DOHH2 (cell line): ENCODE measurements at regions not wholly inside any gene's neighbourhood (a gene's known extent, or its start where the extent isn't known, plus 50 kb on each side); places are given as distances from the start of the nearest gene placed in this dataset.

Experiments used
- H3F3A ChIP-seq: fragments of 200-600 bp; sonication (generic), shearing (Covaris generic); 2 replicates; pipeline ENCODE4 v1.6.0; 2016; ENCODE audit warnings: antibody characterized with exemption, mild to moderate bottlenecking; ENCODE audit not compliant: control insufficient read depth, insufficient read depth
- H3K27ac ChIP-seq: fragments of 200-600 bp; sonication (generic); 2 replicates; pipeline ENCODE4 v1.5.1; 2014; ENCODE audit warnings: low read depth, mild to moderate bottlenecking, low read length, moderate library complexity
- H3K27me3 ChIP-seq: fragments of 200-600 bp; sonication (generic); 2 replicates; pipeline ENCODE4 v1.6.1; 2014; ENCODE audit warnings: mild to moderate bottlenecking, low read length, mixed read lengths; ENCODE audit not compliant: control insufficient read depth
- H3K36me3 ChIP-seq: fragments of 200-600 bp; sonication (generic); 2 replicates; pipeline ENCODE4 v1.6.1; 2014; ENCODE audit warnings: mild to moderate bottlenecking, low read length, moderate library complexity, mixed read lengths; ENCODE audit not compliant: control insufficient read depth
- H3K4me1 ChIP-seq: fragments of 200-600 bp; sonication (generic); 2 replicates; pipeline ENCODE4 v1.6.1; 2014; ENCODE audit warnings: mild to moderate bottlenecking, low read length, mixed read lengths; ENCODE audit not compliant: control insufficient read depth
- H3K4me2 ChIP-seq: fragments of 200-600 bp; sonication (generic); 2 replicates; pipeline ENCODE4 v1.6.0; 2014; ENCODE audit warnings: mild to moderate bottlenecking, low read length, moderate library complexity
- H3K4me3 ChIP-seq: fragments of 200-600 bp; sonication (generic); 2 replicates; pipeline ENCODE4 v1.5.1; 2014; ENCODE audit warnings: mild to moderate bottlenecking, low read length, mixed read lengths
- H3K79me2 ChIP-seq: fragments of 200-600 bp; sonication (generic); 2 replicates; pipeline ENCODE4 v1.6.1; 2014; ENCODE audit warnings: mild to moderate bottlenecking, low read length, mixed read lengths; ENCODE audit not compliant: control insufficient read depth
- H3K9me2 ChIP-seq: fragments of 200-600 bp; sonication (generic); replicated peaks from 2 replicates; pipeline ENCODE4 v1.6.1; 2014; ENCODE audit warnings: mild to moderate bottlenecking, low read length, mixed read lengths; ENCODE audit not compliant: control insufficient read depth
- H3K9me3 ChIP-seq: fragments of 200-600 bp; sonication (generic); 2 replicates; pipeline ENCODE4 v1.6.1; 2014; ENCODE audit warnings: antibody characterized with exemption, low read length, mixed read lengths; ENCODE audit not compliant: control insufficient read depth, insufficient read depth
- H4K20me1 ChIP-seq: fragments of 200-600 bp; sonication (generic); 2 replicates; pipeline ENCODE4 v1.6.0; 2014; ENCODE audit warnings: low read depth, mild to moderate bottlenecking, antibody characterized with exemption, low read length, moderate library complexity; ENCODE audit not compliant: control insufficient read depth, insufficient read depth
- EZH2phosphoT487 ChIP-seq: fragments of 200-600 bp; sonication (generic); IDR thresholded peaks from 2 replicates; pipeline ENCODE4 v1.6.1; 2017; ENCODE audit warnings: borderline replicate concordance, mild to moderate bottlenecking, antibody characterized with exemption, low read length, moderate library complexity, mixed read lengths
- TF ChIP-seq, protein P1 (sequence below): fragments of 200-600 bp; sonication (generic); IDR thresholded peaks from one replicate; pipeline ENCODE4 v1.5.1; 2014; ENCODE audit warnings: antibody characterized with exemption, mild to moderate bottlenecking, low read depth, low read length; ENCODE audit not compliant: poor library complexity, severe bottlenecking

DNA sequence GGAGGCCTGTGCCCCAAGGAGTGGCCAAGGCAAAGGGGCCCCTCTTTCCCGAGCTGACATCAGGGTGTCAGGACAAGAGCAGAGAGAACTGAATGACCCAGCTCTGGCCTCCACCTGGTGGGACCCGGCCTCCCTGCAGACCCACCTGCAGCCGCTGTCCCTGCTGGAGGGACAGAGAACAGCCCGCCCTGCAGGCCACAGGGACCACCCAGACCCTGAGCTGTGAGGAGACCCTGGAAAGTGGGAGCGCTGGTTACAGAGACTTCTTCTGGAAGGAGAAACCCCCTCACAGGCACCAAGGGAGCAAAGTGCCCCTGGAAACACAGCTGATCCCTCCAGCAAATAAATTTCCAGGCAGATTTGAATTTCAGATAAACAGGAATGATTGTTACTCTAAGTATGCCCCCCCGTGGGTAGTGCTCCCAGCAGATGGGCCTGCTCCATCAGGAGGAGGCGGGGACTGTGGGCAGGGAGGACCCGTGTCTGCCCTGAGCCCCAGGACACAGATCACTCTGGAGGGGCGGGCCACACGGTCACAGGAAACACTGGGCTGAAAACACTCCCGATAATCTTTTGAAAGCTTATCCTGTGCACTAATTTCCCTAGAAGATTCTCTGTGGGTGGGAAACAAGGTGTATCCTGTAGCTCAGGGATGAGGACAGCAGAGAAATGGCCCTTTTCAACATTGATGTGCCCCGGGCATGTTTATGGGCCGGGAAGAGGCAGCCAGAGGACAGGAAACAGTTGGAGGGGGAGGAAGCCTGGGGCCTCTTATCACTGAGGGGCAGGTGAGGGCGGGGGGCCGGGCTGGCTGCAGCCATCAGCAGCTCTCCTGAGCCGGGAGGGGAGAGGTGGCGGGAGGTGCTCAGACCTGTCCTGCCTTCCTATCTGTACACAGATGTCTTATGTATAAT is 276.0 kb downstream of the ADGRD1 start:
- Histone ChIP-seq H4K20me1 (no peaks in the 10 kb centered on the region), H3F3A (no peaks in the 10 kb centered on the region), H3K9me2 (no peaks in the 10 kb centered on the region), H3K27ac (no peak overlapping the region), H3K4me1 (peaks cover 28% of the 10 kb centered on the region), H3K4me2 (peak overlapping the region; percentile 24; the same call in 1 of the 2 replicates), H3K36me3 (no peaks in the 10 kb centered on the region), H3K27me3 (no peaks in the 10 kb centered on the region), H3K79me2 (no peaks in the 10 kb centered on the region), H3K4me3 (no peak overlapping the region), H3K9me3 (no peaks in the 10 kb centered on the region)
- TF ChIP-seq, protein P1, sequence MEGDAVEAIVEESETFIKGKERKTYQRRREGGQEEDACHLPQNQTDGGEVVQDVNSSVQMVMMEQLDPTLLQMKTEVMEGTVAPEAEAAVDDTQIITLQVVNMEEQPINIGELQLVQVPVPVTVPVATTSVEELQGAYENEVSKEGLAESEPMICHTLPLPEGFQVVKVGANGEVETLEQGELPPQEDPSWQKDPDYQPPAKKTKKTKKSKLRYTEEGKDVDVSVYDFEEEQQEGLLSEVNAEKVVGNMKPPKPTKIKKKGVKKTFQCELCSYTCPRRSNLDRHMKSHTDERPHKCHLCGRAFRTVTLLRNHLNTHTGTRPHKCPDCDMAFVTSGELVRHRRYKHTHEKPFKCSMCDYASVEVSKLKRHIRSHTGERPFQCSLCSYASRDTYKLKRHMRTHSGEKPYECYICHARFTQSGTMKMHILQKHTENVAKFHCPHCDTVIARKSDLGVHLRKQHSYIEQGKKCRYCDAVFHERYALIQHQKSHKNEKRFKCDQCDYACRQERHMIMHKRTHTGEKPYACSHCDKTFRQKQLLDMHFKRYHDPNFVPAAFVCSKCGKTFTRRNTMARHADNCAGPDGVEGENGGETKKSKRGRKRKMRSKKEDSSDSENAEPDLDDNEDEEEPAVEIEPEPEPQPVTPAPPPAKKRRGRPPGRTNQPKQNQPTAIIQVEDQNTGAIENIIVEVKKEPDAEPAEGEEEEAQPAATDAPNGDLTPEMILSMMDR = no peak
- TF ChIP-seq EZH2phosphoT487 = no peak

DNA sequence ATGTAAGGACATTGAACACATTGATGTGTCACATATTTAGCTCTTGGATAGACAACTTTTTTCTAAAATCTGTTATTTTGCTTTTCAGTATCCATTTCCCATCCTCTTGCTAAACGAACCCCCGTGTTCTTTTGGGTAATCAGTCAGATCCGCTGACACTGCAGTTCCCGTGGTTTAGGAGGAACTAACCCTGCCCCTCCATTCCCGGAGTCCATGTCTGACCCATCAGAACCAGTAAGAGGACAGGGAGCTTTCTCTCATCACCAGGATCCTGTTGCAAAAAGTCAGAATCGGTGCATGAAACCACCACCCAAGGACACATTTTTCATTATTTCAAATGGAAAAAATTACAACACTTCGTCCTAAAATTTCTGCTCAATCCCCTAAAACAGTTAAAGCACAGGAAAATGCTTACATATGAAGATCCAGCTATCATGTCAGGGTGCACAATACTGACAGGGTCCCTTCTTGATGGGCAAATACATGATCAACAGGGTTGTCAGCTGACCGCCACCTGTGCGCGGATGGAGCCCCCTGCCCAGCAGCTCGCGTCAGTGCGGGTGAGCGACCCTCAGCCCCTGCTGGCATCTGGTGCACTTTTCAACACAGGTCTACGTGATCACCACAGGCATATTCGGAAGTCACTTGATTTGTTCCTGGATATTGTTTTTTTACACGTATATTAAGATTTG is 276.8 kb downstream of the ADGRD1 start:
- no peaks in the 10 kb centered on the region for H3K9me3 ChIP-seq

DNA sequence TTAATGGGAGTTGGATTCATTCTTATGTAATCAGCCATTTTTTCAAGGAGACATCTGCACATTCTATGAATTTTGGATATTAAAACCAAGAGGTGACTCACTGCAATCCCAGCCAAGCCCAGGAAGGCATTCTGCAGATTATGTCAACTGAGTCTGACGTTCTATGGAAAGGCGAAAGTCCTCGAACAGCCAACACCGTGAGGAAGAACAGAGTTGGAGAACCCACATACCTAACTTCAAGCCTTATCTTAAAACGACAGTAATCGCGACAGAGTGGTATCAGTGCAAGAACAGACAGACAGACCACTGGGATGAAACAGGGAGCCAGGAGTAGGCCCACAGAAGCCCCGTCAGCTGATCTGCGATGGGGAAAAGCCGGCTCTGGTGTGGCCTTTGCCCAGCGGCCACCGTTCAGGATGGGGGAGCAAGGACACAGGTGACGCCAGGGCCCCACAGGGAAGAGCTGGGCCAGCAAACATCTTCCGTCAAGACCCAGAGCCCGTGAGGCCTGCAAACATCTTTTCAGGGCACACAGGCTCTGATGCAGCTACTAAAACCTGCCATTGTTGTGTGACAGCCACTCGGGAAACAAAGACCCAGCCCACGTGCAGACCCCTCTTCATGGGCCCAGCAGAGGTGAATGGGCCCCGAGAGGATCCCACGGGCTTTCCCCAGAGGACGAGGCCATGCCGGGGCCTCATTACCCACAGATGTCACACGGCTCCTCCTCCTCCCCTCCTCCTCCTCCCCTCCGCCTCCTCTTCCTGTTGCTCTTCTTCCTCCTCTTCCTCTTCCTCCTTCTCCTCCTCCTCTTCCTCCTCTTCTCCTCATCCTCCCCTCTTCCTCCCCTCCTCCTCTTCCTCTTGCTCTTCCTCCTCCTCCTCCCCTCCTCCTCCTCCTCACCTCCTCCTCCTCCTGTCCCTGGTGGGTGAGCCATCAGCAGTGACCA is 277.6 kb downstream of the ADGRD1 start:
- Histone ChIP-seq H3K4me3 (peak overlapping the region; percentile 9; the same call in 1 of the 2 replicates), H3K27me3 (no peaks in the 10 kb centered on the region), H3K9me3 (no peaks in the 10 kb centered on the region), H3K9me2 (no peaks in the 10 kb centered on the region), H3F3A (no peaks in the 10 kb centered on the region), H3K27ac (no peak overlapping the region), H3K4me1 (peaks cover 28% of the 10 kb centered on the region), H3K36me3 (no peaks in the 10 kb centered on the region), H4K20me1 (no peaks in the 10 kb centered on the region), H3K4me2 (peak overlapping the region; percentile 39), H3K79me2 (no peaks in the 10 kb centered on the region)
- TF ChIP-seq, protein P1 = no peak
- TF ChIP-seq EZH2phosphoT487 = no peak

More for the DNA sequence above, 276.8 kb downstream of the ADGRD1 start:
- H3K4me2 ChIP-seq = peak overlapping the region; percentile 24; the same call in 1 of the 2 replicates
- H3K4me1 ChIP-seq = peaks cover 28% of the 10 kb centered on the region
- H3K36me3 ChIP-seq = no peaks in the 10 kb centered on the region
- no peaks in the 10 kb centered on the region for H4K20me1 ChIP-seq
- no peak for TF ChIP-seq EZH2phosphoT487
- TF ChIP-seq, protein P1 = no peak
- H3K27ac ChIP-seq = no peak overlapping the region
- no peaks in the 10 kb centered on the region for H3K79me2 ChIP-seq
- H3K4me3 ChIP-seq = no peak overlapping the region
- no peaks in the 10 kb centered on the region for H3K27me3 ChIP-seq
- no peaks in the 10 kb centered on the region for H3F3A ChIP-seq
- H3K9me2 ChIP-seq = no peaks in the 10 kb centered on the region
